ENCODE measurements at regions not wholly inside any gene's neighbourhood (a gene's known extent, or its start where the extent isn't known, plus 50 kb on each side); places are given as distances from the start of the nearest gene placed in this dataset.
A peak's percentile ranks its signal among the peaks of the same experiment; 100 is the strongest.

- H3K9me3 ChIP-seq: no peaks in the 10 kb centered on the region
- 33% methylated on average over 8 of the region's 9 CpGs for WGBS (ENCODE audit: insufficient coverage, low coverage, low lambda C conversion rate, missing lambda C conversion rate)
- no peak overlapping the region for H3K4me3 ChIP-seq
- ATAC-seq (no peak), DNase-seq (no peak)
- intact Hi-C loops (cut with DNase I): no loop called here
- TF ChIP-seq POLR2A (IDR thresholded peaks at IDR 0.05) (no peak), CTCF (IDR thresholded peaks at IDR 0.05) (no peak)
- no peaks in the 10 kb centered on the region for H3K36me3 ChIP-seq
- H3K4me1 ChIP-seq: no peaks in the 10 kb centered on the region
- no peaks in the 10 kb centered on the region for H3K27me3 ChIP-seq
- H3K27ac ChIP-seq: no peak overlapping the region
These were observed 100.6 kb upstream of the PRR20G start for GRCh38 chr3:127388427-127388826.

DNA sequence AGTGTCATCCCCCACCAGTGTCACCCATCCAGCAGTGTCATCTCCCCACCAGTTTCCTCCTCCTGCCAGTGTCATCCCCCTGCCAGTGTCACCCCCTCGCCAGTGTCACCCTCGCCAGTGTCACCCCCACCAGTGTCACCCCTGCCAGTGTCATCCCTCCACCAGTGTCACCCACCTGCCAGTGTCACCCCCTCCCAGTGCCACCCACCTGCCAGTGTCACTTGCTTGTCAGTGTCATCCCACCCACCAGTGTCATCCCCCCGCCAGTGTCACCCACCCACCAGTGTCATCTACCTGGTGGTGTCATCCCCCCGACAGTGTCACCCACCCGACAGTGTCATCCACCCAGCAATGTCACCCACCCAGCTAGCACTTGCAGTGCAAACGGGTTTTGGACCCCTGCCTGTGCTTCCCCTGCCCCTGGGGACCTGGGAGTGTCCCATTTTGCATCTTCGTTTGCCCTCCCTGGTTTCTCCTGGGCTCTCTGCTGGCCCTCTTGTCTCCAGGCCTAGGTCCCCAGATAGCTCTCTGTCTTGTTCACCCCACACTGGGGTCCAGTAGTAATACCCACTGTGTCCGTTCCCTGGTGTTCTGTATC is 99.8 kb upstream of the PRR20G start:
- ATAC-seq: no peak
- intact Hi-C loops (cut with DNase I): no loop called here
- H3K4me3 ChIP-seq: no peak overlapping the region

GRCh38 chr3:127387119-127387518 is 99.3 kb upstream of the PRR20G start:
- TF ChIP-seq CTCF (IDR thresholded peaks at IDR 0.05) (no peak), POLR2A (IDR thresholded peaks at IDR 0.05) (no peak)
- Histone ChIP-seq H3K27me3 (no peaks in the 10 kb centered on the region), H3K4me3 (no peak overlapping the region), H3K9me3 (no peaks in the 10 kb centered on the region), H3K27ac (no peak overlapping the region), H3K36me3 (no peaks in the 10 kb centered on the region), H3K4me1 (no peaks in the 10 kb centered on the region)
- intact Hi-C loops (cut with DNase I): no loop called here
- peak in 1 of 3 donors; percentile 35 for DNase-seq
- 65% methylated on average over 7 of the region's 8 CpGs for WGBS (ENCODE audit: insufficient coverage, low coverage, low lambda C conversion rate, missing lambda C conversion rate)
- ATAC-seq: no peak

More for the DNA sequence above, 99.8 kb upstream of the PRR20G start:
- H3K27me3 ChIP-seq: no peaks in the 10 kb centered on the region
- DNase-seq: no peak
- TF ChIP-seq CTCF (IDR thresholded peaks at IDR 0.05) (no peak), POLR2A (IDR thresholded peaks at IDR 0.05) (no peak)
- H3K36me3 ChIP-seq: no peaks in the 10 kb centered on the region
- H3K4me1 ChIP-seq: no peaks in the 10 kb centered on the region
- H3K27ac ChIP-seq: no peak overlapping the region
- no peaks in the 10 kb centered on the region for H3K9me3 ChIP-seq
- 60% methylated on average over 7 of the region's 8 CpGs for WGBS (ENCODE audit: insufficient coverage, low coverage, low lambda C conversion rate, missing lambda C conversion rate)

GRCh38 chr3:127386490-127386889 is 98.6 kb upstream of the PRR20G start:
- 86% methylated on average over 6 of the region's 9 CpGs for WGBS (ENCODE audit: insufficient coverage, low coverage, low lambda C conversion rate, missing lambda C conversion rate)
- no peak for TF ChIP-seq POLR2A (IDR thresholded peaks at IDR 0.05)
- no peak for TF ChIP-seq CTCF (IDR thresholded peaks at IDR 0.05)
- ATAC-seq: no peak

GRCh38 chr3:127385540-127385870 is 97.7 kb upstream of the PRR20G start:
- no peak for ATAC-seq

More at GRCh38 chr3:127386490-127386889, 98.6 kb upstream of the PRR20G start:
- intact Hi-C loops (cut with DNase I): no loop called here
- no peaks in the 10 kb centered on the region for H3K36me3 ChIP-seq
- no peaks in the 10 kb centered on the region for H3K27me3 ChIP-seq
- no peak overlapping the region for H3K4me3 ChIP-seq
- H3K9me3 ChIP-seq: no peaks in the 10 kb centered on the region
- H3K27ac ChIP-seq: no peak overlapping the region
- no peaks in the 10 kb centered on the region for H3K4me1 ChIP-seq
- no peak for DNase-seq

More at GRCh38 chr3:127385540-127385870, 97.7 kb upstream of the PRR20G start:
- TF ChIP-seq CTCF (IDR thresholded peaks at IDR 0.05) (no peak), POLR2A (IDR thresholded peaks at IDR 0.05) (no peak)
- H3K27me3 ChIP-seq: no peaks in the 10 kb centered on the region
- H3K36me3 ChIP-seq: no peaks in the 10 kb centered on the region
- no peaks in the 10 kb centered on the region for H3K4me1 ChIP-seq
- no peak overlapping the region for H3K27ac ChIP-seq
- no peaks in the 10 kb centered on the region for H3K9me3 ChIP-seq
- DNase-seq: no peak
- WGBS (ENCODE audit: insufficient coverage, low coverage, low lambda C conversion rate, missing lambda C conversion rate): 100% methylated on average over 1 of the region's 5 CpGs
- no peak overlapping the region for H3K4me3 ChIP-seq
- intact Hi-C loops (cut with DNase I): no loop called here
